Medulla oblongata (tissue), 1 donor: ENCODE measurements at regions not wholly inside any gene's neighbourhood (a gene's known extent, or its start where the extent isn't known, plus 50 kb on each side); places are given as distances from the start of the nearest gene placed in this dataset.
"Not testable (repeated sequence)": the region's sequence is repeated elsewhere in the genome, so short reads cannot be mapped to it uniquely, and the experiment has no call there.

ENCODE experiments used
- DNase-seq: peaks from one replicate; pipeline ENCODE4 v3.0.0-alpha.2; 2015; ENCODE audit errors: extremely low spot score

DNA sequence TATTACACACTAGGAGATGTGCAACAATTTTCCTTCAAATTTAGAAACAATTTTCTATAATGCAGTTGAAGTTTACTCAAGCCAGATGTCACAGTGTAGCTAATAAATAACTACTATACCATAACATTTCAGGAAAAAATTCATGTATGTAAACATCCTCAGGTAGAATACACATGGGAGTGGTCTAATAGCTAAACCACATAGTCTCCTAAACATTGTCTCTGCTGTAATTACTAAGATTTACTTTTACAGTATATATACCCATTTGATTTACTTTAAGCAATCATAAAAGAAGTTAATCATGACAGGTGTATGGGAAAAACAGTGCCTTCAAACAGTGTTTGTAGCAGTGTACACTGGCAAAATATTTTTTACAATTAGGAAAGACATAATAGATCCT lies 110.1 kb upstream of the GRM7 start:
- no peak for DNase-seq

DNA sequence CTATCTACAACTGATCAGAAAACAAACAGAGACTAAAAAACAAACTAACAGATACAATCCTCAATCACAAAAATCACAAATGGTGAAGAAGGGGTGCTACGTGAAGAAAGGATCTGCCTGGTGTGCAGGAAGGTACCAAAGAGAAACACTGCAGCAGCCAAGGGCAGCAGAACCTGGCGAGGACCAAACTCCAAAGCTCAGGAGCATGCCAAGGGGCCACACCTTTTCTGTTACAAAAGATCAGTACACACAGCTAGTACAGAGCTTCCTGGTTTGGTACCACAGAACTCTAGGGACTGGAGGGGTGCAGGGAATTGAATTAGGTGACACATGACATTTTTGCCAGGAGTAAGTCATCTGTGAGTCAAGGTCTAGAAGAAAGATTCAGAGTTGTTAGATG lies 107.4 kb upstream of the GRM7 start:
- no peak for DNase-seq

DNA sequence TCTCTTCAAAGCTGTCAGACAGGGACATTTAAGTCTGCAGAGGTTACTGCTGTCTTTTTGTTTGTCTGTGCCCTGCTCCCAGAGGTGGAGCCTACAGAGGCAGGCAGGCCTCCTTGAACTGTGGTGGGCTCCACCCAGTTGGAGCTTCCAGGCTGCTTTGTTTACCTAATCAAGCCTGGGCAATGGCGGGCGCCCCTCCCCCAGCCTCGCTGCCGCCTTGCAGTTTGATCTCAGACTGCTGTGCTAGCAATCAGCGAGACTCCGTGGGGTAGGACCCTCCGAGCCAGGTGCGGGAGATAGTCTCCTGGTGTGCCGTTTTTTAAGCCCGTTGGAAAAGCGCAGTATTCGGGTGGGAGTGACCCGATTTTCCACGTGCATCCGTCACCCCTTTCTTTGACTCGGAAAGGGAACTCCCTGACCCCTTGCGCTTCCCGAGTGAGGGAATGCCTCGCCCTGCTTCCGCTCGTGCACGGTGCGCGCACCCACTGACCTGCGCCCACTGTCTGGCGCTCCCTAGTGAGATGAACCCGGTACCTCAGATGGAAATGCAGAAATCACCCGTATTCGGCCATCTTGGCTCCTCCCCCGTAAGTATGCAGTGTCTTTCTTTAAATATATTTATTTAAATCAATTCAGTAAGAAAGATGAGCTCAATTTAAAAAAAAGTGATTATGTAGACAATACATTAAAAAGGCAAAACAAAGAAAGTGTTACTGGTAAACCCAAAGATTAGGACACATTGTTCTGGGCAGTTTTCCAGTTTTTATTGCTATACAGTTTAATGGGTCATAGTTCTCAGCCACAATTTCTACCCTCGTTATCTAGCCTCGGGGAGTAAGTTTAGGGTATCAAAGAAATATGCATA lies 91.2 kb upstream of the GRM7 start:
- DNase-seq, result not testable (repeated sequence)

DNA sequence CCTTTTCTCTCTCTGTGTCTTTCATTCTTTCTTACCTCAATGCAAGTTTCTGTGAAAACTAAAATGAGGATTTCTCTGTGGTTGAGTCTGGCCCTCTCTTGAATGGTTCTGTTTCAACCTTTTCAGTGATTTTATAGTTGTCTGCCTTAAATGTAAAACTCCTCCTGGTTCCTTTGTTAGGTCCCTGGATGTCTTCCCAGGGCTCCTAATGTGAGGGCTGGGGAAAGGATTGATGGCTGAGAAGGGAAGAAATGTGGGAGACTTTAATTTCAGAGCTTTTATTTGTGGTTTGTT lies 90.6 kb upstream of the GRM7 start:
- no peak for DNase-seq

DNA sequence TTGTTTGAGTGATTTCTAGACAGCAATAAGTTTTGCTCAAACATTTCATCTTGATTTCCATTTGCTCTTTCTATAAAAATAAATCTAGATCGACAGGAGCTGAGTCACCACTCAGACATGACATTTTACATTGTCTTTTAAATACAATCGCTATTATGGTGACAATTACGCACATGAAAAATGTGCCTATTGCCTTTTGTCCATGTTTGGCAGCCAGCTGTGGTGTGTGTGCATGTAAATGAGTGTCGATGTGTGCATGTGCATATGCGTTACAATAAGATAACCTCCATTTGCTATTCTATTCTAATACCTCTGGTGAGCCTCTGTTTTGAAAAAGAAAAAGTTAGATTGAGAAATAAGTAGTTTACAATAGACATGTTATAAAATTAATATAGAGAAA lies 89.7 kb upstream of the GRM7 start:
- no peak for DNase-seq

DNA sequence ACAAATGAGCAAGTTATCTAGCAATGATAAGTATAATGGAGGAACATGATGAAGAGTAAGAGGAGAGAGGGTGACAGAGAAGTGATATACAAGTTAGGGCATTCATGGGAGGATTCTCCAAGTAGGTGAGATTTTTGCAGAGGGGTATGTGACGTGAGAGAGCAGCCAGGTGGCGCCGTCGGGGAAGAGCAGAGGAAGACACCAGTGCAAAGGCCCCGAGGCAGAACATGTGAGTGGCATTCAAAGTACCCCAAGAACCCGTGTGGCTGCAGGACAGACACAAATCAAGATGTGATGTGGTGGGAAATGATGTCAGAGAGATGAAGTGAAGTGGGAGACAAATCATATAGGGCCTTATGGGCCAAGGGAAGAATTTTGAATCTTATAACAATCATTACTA lies 81.8 kb upstream of the GRM7 start:
- DNase-seq, result no peak

DNA sequence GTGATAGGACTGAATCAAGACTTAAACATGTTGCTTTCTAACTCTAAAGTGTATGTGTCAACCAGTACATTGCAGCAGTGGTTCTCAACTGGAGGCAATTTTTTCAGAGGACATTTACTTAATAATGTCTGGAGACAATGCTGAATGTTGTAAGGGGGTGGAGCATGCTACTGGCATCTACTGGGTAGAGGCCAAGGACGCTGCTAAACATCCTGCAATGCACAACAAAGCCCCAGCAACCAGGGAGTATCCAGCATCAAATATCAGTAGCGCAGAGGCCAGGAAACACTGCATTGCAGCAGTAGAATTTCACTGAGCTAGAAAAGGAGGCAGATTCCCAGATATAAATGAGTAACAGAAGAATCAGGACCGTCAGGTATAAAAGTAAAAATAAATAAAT lies 79.8 kb upstream of the GRM7 start:
- DNase-seq, result no peak

DNA sequence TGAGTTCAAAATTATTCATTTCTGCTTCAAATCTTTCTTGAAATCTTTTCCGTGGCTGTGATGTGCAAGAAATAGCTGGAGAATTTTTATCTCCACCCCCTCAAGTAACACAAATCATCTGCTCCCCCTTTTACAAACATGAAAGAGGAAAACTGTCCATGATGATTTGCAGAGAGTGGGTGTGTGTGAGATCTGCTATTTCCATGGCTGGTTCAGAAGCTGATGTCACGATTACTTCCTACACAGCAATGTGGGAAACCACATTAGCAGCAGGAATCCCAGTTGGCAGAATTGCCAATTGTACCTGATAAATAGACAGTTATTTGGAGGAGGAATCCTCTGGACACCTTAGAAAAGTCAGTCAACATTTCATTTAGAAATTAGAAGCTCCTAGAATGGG lies 75.2 kb upstream of the GRM7 start:
- DNase-seq, result no peak

DNA sequence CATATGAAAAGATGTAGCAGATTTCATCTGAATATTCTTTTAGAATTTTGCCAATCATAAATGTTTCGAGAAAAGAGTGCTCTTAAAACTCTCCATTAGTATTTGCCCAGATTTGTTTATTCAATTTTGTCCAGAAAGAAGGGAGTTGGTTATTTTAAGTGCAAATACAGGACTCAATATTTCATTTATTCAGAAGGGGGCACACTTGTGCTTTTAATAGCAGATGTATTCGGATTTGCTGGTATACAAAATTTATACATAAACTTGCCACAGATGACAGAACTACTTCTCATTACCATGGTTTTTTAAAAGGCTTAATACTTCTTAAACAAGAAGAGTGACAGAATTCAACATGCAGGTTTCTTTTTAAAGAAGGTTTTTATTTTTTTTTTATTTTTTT lies 69.8 kb upstream of the GRM7 start:
- no peak for DNase-seq

DNA sequence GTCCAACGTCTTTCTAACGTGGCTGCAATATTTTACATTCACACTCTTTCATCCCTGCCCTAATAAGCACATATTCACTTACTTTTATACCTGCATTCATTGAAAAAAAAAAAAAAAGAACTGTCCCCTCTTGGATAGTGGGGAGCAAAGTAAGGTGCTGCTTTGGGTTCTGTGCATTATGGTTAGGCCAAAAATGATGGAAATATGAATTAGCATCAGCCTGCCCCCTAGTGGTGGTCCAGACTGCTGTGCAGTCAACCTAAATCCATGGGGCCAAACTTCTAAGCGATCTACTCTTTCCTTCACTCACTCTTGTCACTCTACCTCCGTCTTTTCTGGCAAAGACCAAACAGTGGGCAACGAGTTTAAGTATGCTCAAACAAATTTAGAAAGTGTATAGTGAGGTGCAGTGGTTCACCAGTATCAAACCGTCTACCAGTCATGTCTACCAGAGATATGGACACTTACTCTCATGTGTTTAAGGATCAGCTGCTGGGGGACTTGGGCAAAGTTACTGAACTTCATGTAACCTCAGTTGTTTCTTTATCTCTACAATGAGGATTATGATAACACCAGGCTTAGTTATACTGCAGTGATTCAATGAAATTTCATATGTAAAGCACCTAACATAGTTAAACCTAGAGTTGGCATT lies 61.5 kb upstream of the GRM7 start:
- peak; percentile 46 for DNase-seq

DNA sequence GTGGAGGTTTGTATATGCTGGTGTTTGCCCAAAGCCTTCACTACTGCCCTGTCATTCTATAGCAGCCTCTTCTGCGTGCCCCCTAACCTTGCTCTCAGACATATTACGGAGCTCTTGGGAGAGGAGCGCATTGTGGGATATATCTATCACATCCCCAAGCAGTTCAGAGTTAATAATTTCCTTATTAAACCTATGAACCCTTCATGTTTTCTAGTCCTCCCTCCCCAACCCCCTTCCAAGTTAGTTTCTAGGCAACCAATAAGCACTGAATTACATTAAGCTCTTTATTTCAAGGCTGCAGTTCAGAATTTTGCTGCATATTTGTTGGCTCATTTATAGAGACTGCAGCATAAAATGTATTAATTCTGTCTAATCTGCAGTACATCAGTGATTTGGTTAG lies 57.3 kb upstream of the GRM7 start:
- DNase-seq, result no peak

DNA sequence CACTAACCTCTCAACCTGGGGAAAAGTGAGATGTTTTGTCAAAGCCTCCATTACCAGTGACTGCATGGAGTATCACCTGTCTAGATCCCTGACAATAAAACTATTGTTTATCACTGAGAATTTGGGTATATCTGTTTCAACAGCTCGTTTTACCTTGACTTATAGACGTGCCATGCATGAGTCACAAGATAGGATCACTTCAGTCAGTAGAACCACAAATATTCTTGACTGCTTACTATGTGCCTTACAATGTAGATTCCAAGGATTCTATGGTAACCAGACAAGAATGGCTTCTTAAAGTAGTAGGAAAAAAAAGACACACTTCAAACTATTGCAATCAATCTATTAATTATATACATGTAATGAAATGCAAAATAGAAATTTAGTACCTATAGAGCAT lies 55.7 kb upstream of the GRM7 start:
- DNase-seq, result no peak

DNA sequence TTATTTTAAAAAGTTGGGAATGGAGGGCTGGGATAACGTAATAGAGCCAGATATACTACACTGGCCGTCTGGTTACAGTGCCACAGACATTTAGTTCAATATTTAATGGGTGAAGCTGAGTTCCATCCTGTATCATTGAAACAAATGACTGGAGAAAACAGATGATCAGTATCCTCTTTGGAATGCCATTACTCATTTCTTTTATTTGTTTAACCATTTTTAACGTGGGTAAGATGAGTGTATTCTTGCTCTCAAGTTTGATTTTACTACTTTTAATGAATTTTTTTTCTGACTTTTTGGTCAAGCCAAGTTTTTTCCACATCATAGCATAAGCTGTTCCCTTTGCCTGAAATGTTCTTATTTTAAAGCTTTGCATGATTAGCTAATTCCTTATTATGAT lies 53.9 kb upstream of the GRM7 start:
- no peak for DNase-seq

DNA sequence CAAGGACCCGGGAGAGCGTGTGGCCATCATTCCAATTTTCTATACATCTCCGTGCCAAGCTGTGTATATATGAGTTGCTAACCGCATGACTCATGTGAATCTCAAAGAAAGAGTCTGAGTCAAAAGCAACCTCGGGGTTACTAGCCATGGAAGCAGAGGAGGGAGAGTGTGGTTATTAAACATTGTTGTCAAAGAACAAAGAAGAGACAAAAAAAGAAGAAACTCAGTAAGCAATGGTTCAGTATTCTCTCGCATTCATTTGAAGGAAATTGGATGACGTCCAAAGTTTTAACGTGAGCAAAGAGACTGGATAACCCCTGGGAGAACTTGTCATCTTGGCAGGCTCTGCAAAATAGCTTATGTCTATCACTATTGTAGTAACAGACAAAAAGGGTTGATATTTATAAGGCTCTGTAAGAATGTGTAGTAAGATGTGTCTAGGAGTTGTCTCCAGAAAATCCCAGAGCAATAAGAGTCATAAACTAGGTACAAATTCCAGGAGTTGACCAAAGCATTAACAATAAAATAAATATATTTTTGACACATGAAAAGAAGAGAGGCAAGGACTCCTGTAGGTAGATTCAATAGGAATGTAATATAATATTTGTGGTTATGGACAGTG lies 52.8 kb upstream of the GRM7 start:
- DNase-seq, result no peak

DNA sequence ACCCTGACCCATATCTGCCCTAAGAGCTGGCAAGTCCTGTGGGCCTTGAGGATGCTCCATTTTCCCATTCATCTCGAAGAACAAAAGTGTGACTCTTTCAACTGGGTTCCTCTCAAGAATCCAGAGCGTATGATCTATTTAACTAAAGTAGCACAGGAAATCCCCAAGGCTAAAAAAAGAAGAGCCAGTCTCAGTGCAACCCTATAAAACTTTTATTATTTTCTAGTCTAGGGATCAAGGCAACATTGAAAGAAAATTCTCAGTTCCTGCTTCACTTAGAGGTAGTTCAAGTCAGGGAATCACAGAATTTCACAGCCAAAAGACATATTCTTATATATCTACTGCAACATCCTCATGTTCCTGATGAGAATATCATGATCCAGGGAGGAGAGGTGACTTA lies 51.6 kb upstream of the GRM7 start:
- no peak for DNase-seq
